ENCODE measurements at regions not wholly inside any gene's neighbourhood (a gene's known extent, or its start where the extent isn't known, plus 50 kb on each side); places are given as distances from the start of the nearest gene placed in this dataset.

- Histone ChIP-seq H3K4me3 (ENCODE audit: low read length) (no peak overlapping the region), H3K4me1 (ENCODE audit: control insufficient read depth, insufficient read depth, low read length) (no peaks in the 10 kb centered on the region), H3K27me3 (ENCODE audit: control insufficient read depth, insufficient read depth, low read length) (no peaks in the 10 kb centered on the region), H3K9me3 (ENCODE audit: control insufficient read depth, low read depth, low read length) (no peaks in the 10 kb centered on the region), H3K36me3 (ENCODE audit: control insufficient read depth, insufficient read depth, low read length) (no peaks in the 10 kb centered on the region), H3K27ac (ENCODE audit: low read length) (no peak overlapping the region)
- no CpG with 5 or more reads among the region's 10 CpGs for WGBS (ENCODE audit: insufficient coverage, low lambda C conversion rate)
- no peak for DNase-seq
Observed at GRCh38 chrX:63932907-63933306, 147.9 kb upstream of the ARHGEF9 start.

DNA sequence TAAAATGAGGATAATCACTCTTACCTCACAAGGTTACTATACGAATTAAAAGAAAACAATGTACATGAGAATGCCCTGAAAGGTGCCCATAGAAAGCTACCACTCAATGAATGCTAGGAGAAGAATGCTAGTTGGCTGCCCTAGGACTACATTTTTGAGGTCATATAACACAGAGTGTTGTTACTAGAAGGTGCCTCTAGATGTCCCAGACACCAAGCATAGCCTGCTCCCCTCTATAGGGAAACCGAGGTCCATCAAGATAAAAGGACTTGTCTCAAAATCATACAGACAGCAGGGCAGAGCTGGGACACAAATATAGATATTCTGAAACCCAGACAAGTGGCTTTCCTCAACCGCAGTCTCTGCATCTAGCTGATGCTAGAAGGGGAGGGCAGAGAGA, 147.0 kb upstream of the ARHGEF9 start:
- no peak for DNase-seq
- no CpG with 5 or more reads among the region's 3 CpGs for whole genome bisulfite sequencing (ENCODE audit: insufficient coverage, low lambda C conversion rate)
- Histone ChIP-seq H3K27ac (ENCODE audit: low read length) (no peak overlapping the region), H3K27me3 (ENCODE audit: control insufficient read depth, insufficient read depth, low read length) (no peaks in the 10 kb centered on the region), H3K9me3 (ENCODE audit: control insufficient read depth, low read depth, low read length) (no peaks in the 10 kb centered on the region), H3K4me1 (ENCODE audit: control insufficient read depth, insufficient read depth, low read length) (no peaks in the 10 kb centered on the region), H3K4me3 (ENCODE audit: low read length) (no peak overlapping the region), H3K36me3 (ENCODE audit: control insufficient read depth, insufficient read depth, low read length) (no peaks in the 10 kb centered on the region)

- Histone ChIP-seq H3K4me3 (ENCODE audit: low read length) (no peak overlapping the region), H3K27ac (ENCODE audit: low read length) (no peak overlapping the region), H3K4me1 (ENCODE audit: control insufficient read depth, insufficient read depth, low read length) (no peaks in the 10 kb centered on the region), H3K9me3 (ENCODE audit: control insufficient read depth, low read depth, low read length) (no peaks in the 10 kb centered on the region), H3K27me3 (ENCODE audit: control insufficient read depth, insufficient read depth, low read length) (no peaks in the 10 kb centered on the region), H3K36me3 (ENCODE audit: control insufficient read depth, insufficient read depth, low read length) (no peaks in the 10 kb centered on the region)
- WGBS (ENCODE audit: insufficient coverage, low lambda C conversion rate) = no CpG with 5 or more reads among the region's 4 CpGs
- DNase-seq = no peak
Observed at GRCh38 chrX:63930140-63930539, 145.1 kb upstream of the ARHGEF9 start.

GRCh38 chrX:63929608-63930007, 144.6 kb upstream of the ARHGEF9 start:
- no peak for DNase-seq
- Histone ChIP-seq H3K4me1 (ENCODE audit: control insufficient read depth, insufficient read depth, low read length) (no peaks in the 10 kb centered on the region), H3K9me3 (ENCODE audit: control insufficient read depth, low read depth, low read length) (no peaks in the 10 kb centered on the region), H3K27me3 (ENCODE audit: control insufficient read depth, insufficient read depth, low read length) (no peaks in the 10 kb centered on the region), H3K36me3 (ENCODE audit: control insufficient read depth, insufficient read depth, low read length) (no peaks in the 10 kb centered on the region), H3K27ac (ENCODE audit: low read length) (no peak overlapping the region), H3K4me3 (ENCODE audit: low read length) (no peak overlapping the region)
- WGBS (ENCODE audit: insufficient coverage, low lambda C conversion rate) = no CpG with 5 or more reads among the region's 4 CpGs

- H3K4me1 ChIP-seq (ENCODE audit: control insufficient read depth, insufficient read depth, low read length) = no peaks in the 10 kb centered on the region
- no peaks in the 10 kb centered on the region for H3K36me3 ChIP-seq (ENCODE audit: control insufficient read depth, insufficient read depth, low read length)
- H3K27ac ChIP-seq (ENCODE audit: low read length) = no peak overlapping the region
- no peak overlapping the region for H3K4me3 ChIP-seq (ENCODE audit: low read length)
- WGBS (ENCODE audit: insufficient coverage, low lambda C conversion rate) = no CpG with 5 or more reads among the region's 2 CpGs
- DNase-seq = no peak
- H3K27me3 ChIP-seq (ENCODE audit: control insufficient read depth, insufficient read depth, low read length) = no peaks in the 10 kb centered on the region
- no peaks in the 10 kb centered on the region for H3K9me3 ChIP-seq (ENCODE audit: control insufficient read depth, low read depth, low read length)
Observed at GRCh38 chrX:63927848-63928247, 142.8 kb upstream of the ARHGEF9 start.

- no peak for DNase-seq
- H3K27ac ChIP-seq (ENCODE audit: low read length) = no peak overlapping the region
- WGBS (ENCODE audit: insufficient coverage, low lambda C conversion rate) = no CpG with 5 or more reads among the region's 2 CpGs
- H3K4me3 ChIP-seq (ENCODE audit: low read length) = no peak overlapping the region
- no peaks in the 10 kb centered on the region for H3K9me3 ChIP-seq (ENCODE audit: control insufficient read depth, low read depth, low read length)
- H3K36me3 ChIP-seq (ENCODE audit: control insufficient read depth, insufficient read depth, low read length) = no peaks in the 10 kb centered on the region
- no peaks in the 10 kb centered on the region for H3K27me3 ChIP-seq (ENCODE audit: control insufficient read depth, insufficient read depth, low read length)
- no peaks in the 10 kb centered on the region for H3K4me1 ChIP-seq (ENCODE audit: control insufficient read depth, insufficient read depth, low read length)
Observed at GRCh38 chrX:63922221-63922620, 137.2 kb upstream of the ARHGEF9 start.

DNA sequence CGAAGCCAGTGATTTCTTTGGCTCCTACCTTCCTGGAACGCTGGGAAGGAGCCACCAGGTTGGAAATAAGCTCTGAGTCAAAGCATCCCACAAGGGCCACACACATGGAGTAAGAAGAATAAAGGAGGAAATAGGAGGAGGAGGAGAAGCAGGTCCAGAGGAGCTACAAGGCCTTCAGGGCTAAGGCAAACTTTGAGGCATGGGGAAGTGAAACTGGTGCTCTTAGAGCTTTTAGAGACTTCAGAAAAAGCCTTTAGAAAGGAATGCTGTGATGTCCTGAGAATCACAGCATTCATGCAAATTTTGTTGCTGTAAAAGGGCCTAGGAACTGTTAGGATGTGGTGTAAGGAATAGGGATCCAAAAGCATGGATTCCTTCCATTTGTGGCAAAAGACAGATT, 135.9 kb upstream of the ARHGEF9 start:
- H3K36me3 ChIP-seq (ENCODE audit: control insufficient read depth, insufficient read depth, low read length) = no peaks in the 10 kb centered on the region
- H3K27ac ChIP-seq (ENCODE audit: low read length) = no peak overlapping the region
- no peaks in the 10 kb centered on the region for H3K9me3 ChIP-seq (ENCODE audit: control insufficient read depth, low read depth, low read length)
- WGBS (ENCODE audit: insufficient coverage, low lambda C conversion rate) = no CpG with 5 or more reads among the region's 2 CpGs
- no peak for DNase-seq
- no peak overlapping the region for H3K4me3 ChIP-seq (ENCODE audit: low read length)
- H3K4me1 ChIP-seq (ENCODE audit: control insufficient read depth, insufficient read depth, low read length) = no peaks in the 10 kb centered on the region
- no peaks in the 10 kb centered on the region for H3K27me3 ChIP-seq (ENCODE audit: control insufficient read depth, insufficient read depth, low read length)

DNA sequence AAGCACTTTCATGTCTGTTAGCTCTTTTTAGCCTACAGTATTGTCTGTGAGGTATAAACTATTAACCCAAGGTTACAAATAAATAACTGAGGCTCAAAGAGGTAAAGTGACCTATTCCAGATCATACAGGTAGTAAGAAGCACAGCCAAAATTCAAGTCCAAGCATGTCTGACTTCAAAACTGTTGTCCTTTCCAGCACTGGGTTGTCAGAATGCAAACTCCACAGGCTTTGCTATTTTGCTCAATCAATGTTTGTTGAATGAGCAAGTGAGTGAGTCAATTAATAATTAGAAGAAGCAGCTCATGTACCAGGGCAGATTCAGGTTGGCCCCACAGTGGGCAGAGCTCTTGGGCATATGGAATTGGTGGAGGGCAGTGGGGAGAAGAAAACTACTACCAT, 134.1 kb upstream of the ARHGEF9 start:
- H3K36me3 ChIP-seq (ENCODE audit: control insufficient read depth, insufficient read depth, low read length) = no peaks in the 10 kb centered on the region
- no peak overlapping the region for H3K27ac ChIP-seq (ENCODE audit: low read length)
- H3K27me3 ChIP-seq (ENCODE audit: control insufficient read depth, insufficient read depth, low read length) = no peaks in the 10 kb centered on the region
- H3K4me3 ChIP-seq (ENCODE audit: low read length) = no peak overlapping the region
- DNase-seq = no peak
- no peaks in the 10 kb centered on the region for H3K4me1 ChIP-seq (ENCODE audit: control insufficient read depth, insufficient read depth, low read length)
- H3K9me3 ChIP-seq (ENCODE audit: control insufficient read depth, low read depth, low read length) = no peaks in the 10 kb centered on the region

GRCh38 chrX:63918611-63919010, 133.6 kb upstream of the ARHGEF9 start:
- Histone ChIP-seq H3K9me3 (ENCODE audit: control insufficient read depth, low read depth, low read length) (no peaks in the 10 kb centered on the region), H3K27ac (ENCODE audit: low read length) (no peak overlapping the region), H3K4me1 (ENCODE audit: control insufficient read depth, insufficient read depth, low read length) (no peaks in the 10 kb centered on the region)

DNA sequence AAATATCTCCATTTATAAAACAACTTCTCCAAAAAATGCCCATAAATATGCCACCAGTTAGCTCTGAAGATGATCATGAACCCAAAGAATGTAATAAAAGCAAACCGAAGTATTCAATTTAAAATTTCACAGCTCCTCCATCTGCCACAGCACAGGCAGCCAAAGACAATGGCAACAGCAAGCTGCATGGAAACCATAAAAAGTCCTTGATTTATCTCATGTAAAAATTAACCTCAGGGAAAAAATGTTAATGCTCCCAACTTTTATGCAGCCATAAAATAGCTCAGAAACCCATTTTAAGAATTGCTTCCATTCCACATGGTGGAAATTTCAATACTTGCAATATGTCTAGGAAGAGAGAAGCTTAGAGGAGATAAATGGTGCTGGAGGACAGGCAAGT, 132.3 kb upstream of the ARHGEF9 start:
- no peak overlapping the region for H3K4me3 ChIP-seq (ENCODE audit: low read length)
- no CpG with 5 or more reads among the region's 1 CpG for WGBS (ENCODE audit: insufficient coverage, low lambda C conversion rate)
- DNase-seq = no peak
- H3K9me3 ChIP-seq (ENCODE audit: control insufficient read depth, low read depth, low read length) = no peaks in the 10 kb centered on the region
- no peaks in the 10 kb centered on the region for H3K4me1 ChIP-seq (ENCODE audit: control insufficient read depth, insufficient read depth, low read length)
- H3K27ac ChIP-seq (ENCODE audit: low read length) = no peak overlapping the region
- H3K36me3 ChIP-seq (ENCODE audit: control insufficient read depth, insufficient read depth, low read length) = no peaks in the 10 kb centered on the region
- H3K27me3 ChIP-seq (ENCODE audit: control insufficient read depth, insufficient read depth, low read length) = no peaks in the 10 kb centered on the region

More at GRCh38 chrX:63918611-63919010, 133.6 kb upstream of the ARHGEF9 start:
- Histone ChIP-seq H3K36me3 (ENCODE audit: control insufficient read depth, insufficient read depth, low read length) (no peaks in the 10 kb centered on the region), H3K27me3 (ENCODE audit: control insufficient read depth, insufficient read depth, low read length) (no peaks in the 10 kb centered on the region), H3K4me3 (ENCODE audit: low read length) (no peak overlapping the region)
- WGBS (ENCODE audit: insufficient coverage, low lambda C conversion rate) = no CpG with 5 or more reads among the region's 1 CpG
- no peak for DNase-seq

- Histone ChIP-seq H3K27ac (ENCODE audit: low read length) (no peak overlapping the region), H3K27me3 (ENCODE audit: control insufficient read depth, insufficient read depth, low read length) (no peaks in the 10 kb centered on the region), H3K36me3 (ENCODE audit: control insufficient read depth, insufficient read depth, low read length) (no peaks in the 10 kb centered on the region), H3K4me3 (ENCODE audit: low read length) (no peak overlapping the region), H3K9me3 (ENCODE audit: control insufficient read depth, low read depth, low read length) (no peaks in the 10 kb centered on the region), H3K4me1 (ENCODE audit: control insufficient read depth, insufficient read depth, low read length) (no peaks in the 10 kb centered on the region)
- no peak for DNase-seq
Observed at GRCh38 chrX:63913719-63914118, 128.7 kb upstream of the ARHGEF9 start.
